GM03348 (cell line): ENCODE measurements at regions not wholly inside any gene's neighbourhood (a gene's known extent, or its start where the extent isn't known, plus 50 kb on each side); places are given as distances from the start of the nearest gene placed in this dataset.

Experiments used
- DNase-seq: peaks from one replicate; pipeline ENCODE4 v3.0.0; 2012; ENCODE audit warnings: low spot score

- DNase-seq = no peak
Measured at GRCh38 chr16:86913886-86914285, 335.5 kb downstream of the FOXL1 start.

GRCh38 chr16:86914876-86915717 lies 336.7 kb downstream of the FOXL1 start:
- DNase-seq = no peak

DNA sequence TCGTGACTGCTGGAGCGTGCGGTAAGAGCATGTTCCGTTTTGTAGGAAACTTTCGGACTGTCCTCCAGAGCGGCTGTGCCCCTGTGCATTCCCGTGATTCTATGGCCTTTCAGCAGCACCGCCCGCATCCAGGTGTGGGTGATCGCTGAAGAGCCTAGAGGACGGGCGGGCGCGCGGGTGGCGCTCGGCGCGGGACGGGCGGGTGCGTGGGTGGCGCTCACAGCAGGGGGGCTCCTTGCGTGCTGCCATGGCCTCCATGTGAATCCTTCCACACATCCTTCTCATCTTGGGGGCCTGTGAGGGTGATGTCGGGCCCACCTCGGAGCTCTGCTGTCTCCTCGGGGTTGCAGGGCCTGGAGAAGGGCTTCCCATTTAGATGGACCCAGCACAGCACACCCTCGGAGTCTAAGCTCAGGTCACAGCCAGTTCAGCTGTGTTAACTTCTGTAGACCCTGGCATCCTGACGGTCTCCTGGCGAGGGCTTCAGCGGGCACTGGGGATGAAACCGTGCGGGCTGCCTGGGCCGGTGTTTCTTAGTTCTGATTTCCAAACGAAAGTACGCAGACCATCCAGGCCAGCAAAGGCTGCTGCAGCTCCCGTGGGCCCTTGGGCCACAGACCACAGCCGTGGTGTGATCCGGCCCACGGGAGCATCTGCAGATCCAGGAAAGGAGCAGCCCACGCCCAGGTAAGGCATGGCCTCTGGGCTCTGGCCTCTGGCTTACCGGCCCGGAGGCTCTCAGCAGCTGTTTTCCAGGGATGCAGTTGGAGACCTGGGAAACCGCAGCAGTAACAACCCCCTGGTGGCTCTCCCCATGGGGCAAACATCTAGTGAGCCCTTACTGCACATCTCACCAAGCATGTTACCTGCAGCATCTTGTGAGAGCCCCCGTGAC lies 339.4 kb downstream of the FOXL1 start:
- DNase-seq = no peak

- DNase-seq = no peak
Measured at GRCh38 chr16:86918637-86919036, 340.3 kb downstream of the FOXL1 start.

- DNase-seq = no peak
Measured at GRCh38 chr16:86919078-86919477, 340.7 kb downstream of the FOXL1 start.

GRCh38 chr16:86919578-86920305 lies 341.4 kb downstream of the FOXL1 start:
- DNase-seq = no peak

DNA sequence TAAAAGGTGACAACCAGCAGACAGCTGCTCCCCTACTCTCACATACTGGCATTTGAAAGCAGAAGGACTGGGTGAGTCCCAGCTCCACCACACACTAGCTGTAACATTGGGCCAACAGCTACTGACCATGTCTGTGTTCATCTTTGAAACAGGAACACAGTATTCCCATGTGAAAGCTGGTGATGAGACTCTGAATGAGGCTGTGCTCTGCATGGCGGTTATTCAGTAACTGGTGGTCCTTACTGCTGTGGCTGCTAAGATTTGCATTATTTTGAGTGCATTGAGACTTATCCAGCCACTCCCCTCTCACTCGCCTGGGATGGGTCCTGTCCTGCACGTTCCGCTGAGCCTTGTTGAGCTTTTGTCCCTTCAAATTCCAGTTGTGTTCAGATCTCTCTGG lies 342.9 kb downstream of the FOXL1 start:
- DNase-seq = no peak

- DNase-seq = no peak
Measured at GRCh38 chr16:86922311-86922710, 344.0 kb downstream of the FOXL1 start.

DNA sequence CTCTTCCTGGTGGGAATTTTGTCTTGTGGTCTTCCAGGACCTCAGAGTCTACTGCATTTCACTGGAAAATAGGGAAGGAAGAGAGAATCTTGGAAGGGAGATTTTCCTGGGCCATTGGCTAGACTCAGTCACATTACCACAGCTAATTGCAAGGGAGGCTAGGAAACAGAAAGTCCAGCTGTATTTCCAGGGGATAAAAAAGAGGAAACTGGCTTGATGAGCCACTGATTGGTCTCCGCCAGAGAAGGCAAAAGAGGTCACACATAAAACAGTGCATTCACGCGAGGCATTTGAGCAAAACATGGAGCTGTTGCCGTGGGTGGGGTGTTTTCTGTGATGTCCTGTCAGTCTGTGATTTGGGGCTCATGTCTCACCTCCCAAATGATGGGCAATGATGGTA lies 345.3 kb downstream of the FOXL1 start:
- no peak for DNase-seq

DNA sequence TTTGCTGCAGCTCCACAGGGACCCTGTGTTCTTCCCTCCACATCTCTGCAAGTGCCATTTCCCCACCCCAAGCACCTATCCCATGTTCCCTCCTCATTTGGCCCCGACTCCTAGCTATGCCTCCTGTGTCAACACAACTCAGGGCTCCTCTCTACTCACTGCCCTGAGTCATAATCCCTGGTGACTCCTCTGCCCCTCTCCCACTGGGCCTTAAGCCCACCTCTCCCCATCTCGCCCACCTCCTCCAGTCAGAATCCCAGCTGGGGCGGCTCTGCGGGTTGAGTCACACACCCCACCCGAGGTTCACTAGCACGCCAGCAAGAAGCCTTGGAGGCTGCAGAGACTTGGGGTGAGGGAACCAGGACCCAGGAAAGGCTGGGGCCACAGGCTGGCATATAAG lies 346.2 kb downstream of the FOXL1 start:
- DNase-seq = peak; percentile 81

DNA sequence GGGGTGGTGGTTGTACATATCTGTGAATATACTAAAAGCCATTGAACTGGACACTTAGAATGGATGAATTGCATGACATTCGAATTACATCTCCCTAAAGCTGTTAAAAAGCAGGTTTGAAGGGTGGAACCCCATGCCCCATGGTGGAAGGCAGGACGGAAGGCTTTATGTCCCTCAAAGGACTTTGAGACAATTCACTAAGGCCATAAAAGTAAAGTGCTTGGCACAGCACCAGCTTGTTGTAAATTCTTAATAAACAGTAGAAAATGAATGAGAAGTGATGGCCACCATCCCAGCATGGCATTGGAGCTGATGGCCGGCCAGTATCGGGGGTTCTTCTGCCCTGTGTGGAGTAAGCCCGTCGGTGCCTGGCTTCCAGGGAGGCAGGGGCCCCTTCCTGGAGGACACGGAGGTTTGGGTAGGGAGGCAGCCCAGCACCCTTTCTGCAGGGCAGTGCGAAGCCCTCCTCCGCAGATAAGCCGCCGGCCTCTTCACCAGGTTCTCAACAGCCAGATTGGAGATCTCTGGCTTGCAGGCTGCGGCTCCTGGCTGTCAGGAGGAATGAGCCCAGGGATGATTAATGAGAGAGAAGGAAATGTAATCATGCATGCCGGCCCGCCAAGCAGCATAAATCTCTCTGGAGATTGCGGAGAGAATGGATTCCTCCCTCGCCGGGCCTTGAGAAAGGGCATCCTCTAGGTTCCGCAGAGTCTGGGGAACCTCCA lies 346.9 kb downstream of the FOXL1 start:
- DNase-seq = peak; percentile 87

DNA sequence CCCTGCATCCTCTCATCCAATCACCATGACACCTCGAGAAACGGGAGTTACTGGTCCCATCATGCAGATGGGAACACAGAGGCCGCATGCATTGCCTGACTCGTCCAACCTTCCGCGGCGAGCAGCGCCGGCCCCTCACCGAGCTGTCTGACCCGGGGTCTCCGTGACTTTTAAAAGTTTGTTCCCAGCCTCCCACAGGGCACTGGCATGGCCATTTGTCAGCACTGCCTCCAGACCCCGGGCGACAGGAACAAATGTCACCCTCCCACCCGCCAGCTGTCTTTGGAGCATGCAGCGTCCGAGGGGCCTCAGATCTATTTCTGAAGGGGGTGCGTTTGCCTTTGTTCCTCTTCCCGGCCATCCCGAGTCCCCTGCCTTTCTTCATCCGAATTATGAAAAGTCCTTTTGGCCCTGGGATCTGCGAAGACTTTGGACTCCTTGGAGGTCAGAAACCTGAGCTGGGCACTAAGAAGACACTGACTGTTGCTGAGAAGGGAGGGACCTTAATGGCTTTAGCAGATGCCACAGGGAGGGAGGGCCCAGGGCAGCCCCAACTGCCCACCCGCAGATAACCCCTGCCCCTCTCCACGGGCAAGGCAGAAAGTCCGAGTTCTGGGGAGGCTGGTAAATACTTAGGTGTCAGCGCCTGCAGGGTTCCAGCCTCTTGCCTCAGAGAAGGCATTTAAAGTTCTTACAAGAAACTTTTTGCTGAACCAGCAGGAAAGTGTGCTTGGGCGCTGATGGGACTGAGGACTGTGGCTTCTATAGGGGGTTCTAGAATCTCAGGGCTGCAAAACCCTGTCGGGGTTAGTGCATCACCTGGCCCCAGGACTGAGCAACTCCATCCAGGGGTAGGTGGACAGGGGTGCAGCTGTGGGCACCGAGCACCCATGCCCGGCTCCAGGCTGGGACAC lies 348.1 kb downstream of the FOXL1 start:
- DNase-seq = no peak

DNA sequence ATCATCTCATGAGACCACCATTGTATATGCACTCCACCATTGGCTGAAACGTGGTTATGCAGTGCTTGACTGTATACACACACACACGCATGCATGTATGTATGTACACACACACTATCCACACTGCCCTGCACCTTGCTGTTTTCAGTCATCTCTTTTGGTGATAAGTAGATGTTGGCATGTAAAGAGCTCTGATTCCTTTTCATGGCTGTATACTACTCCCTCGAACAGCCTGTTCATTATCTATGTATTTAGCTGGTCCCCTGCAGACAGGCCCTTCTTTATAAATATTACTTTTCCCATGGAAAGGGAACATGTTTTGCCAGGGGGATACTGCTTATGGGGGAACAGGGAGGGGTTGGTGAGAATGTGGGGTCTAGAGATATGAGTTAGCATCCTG lies 349.4 kb downstream of the FOXL1 start:
- no peak for DNase-seq

DNA sequence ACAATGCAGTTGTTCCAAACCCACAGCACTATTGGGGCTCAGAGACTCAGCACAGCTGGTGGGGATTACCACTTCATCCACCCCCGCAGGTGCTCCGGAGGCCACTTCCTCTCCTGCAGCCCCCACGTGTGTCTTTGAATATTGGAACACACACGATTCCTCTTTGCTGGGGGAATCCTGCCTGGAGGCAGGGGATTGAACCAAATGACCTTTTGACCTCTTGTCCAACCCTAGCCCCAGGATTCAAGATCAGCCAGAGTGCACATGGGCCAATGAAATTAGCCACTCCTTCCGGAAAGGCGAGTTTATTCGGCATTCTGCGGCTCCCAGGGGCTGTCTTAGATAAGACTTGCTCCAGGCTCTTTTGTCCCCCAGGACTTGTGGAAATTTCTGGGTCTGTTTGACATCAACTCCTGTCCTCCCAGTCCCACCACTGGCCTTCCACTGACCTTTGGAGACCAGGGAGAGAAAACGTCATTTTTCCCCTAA lies 350.2 kb downstream of the FOXL1 start:
- no peak for DNase-seq

GRCh38 chr16:86929057-86929871 lies 350.9 kb downstream of the FOXL1 start:
- DNase-seq = peak; percentile 90

- DNase-seq = no peak
Measured at GRCh38 chr16:86930001-86930400, 351.7 kb downstream of the FOXL1 start.

GRCh38 chr16:86930663-86931373 lies 352.5 kb downstream of the FOXL1 start:
- no peak for DNase-seq

DNA sequence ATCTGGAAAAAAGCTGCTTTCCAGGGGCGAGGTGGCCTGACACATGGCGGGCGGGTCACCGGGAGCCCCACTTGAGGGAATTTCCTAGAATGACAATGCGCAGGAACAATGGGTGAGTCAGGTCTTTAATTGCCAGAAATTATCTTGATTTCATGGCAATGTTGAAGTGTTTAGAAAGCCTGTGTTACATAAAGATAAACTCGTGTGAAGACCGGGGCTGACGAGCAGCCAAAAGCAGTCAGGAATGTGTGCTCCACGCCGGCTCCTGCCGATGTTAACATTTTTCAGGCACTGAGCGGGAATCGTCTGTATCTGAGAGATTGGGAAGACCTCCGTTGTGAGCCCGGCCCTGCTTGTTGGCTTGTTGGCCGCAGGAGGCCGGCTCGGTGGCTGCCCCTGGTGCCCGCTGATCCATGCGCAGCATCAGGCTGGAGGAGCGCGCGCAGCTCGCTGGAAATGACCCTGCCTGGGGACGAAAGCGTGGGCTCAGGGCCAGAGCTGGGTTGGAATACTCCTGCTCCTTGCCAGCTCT lies 353.1 kb downstream of the FOXL1 start:
- DNase-seq = peak; percentile 87
